ENCODE measurements at regions not wholly inside any gene's neighbourhood (a gene's known extent, or its start where the extent isn't known, plus 50 kb on each side); places are given as distances from the start of the nearest gene placed in this dataset.

GRCh38 chr6:3900744-3901336, 51.7 kb downstream of the FAM50B start:
- Histone ChIP-seq H3K36me3 (no peaks in the 10 kb centered on the region), H3K27ac (no peak overlapping the region), H3K4me1 (peaks cover 0 to 8% (median 3%) of the 10 kb centered on the region in 9 donors), H3K4me3 (no peak overlapping the region), H3K9me3 (no peaks in the 10 kb centered on the region), H3K27me3 (no peaks in the 10 kb centered on the region)
- DNase-seq (no peak), ATAC-seq (no peak)
- TF ChIP-seq, protein P1, sequence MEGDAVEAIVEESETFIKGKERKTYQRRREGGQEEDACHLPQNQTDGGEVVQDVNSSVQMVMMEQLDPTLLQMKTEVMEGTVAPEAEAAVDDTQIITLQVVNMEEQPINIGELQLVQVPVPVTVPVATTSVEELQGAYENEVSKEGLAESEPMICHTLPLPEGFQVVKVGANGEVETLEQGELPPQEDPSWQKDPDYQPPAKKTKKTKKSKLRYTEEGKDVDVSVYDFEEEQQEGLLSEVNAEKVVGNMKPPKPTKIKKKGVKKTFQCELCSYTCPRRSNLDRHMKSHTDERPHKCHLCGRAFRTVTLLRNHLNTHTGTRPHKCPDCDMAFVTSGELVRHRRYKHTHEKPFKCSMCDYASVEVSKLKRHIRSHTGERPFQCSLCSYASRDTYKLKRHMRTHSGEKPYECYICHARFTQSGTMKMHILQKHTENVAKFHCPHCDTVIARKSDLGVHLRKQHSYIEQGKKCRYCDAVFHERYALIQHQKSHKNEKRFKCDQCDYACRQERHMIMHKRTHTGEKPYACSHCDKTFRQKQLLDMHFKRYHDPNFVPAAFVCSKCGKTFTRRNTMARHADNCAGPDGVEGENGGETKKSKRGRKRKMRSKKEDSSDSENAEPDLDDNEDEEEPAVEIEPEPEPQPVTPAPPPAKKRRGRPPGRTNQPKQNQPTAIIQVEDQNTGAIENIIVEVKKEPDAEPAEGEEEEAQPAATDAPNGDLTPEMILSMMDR (IDR thresholded peaks at IDR 0.05), result no peak
- intact Hi-C loops (cut with DNase I), result no loop called here
- WGBS, 2 donors, result 87 to 88% methylated on average over 6 of the region's 6 CpGs

DNA sequence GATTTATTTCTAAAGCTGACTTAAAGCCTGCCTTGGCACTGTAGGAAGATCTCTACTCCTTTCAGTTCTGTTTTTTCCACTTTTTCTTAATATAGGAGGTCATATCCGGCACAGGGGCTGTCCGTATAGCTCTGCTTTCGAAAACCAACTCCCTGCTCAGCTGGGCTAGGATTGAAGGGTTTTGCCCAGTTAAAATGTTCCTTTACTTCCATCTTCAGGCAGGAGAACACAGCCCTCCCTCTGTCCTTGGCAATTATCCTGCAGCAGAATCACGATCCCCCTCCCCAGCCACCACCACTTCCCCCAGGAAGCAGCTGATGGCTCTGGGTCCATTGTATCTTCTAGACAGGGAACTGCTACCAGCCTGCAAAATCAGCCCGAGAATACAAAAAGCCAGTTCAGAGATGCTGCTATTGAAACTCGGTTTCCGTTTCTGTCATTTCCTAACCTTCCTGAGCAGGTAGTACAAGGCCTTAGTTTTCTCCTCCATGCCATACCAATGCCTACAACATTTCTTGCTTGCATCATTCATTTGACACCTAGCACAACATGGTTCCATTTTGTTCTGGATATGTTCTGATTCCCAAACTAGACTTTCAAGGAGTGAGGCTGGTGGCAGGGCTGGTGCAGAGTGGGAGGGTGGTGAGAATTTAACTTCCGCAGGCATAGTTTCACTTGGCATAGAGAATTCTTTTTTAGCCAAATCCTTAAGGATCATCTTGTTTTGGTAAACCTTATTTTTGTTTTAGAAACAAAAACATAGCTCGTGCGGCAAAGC, 53.9 kb downstream of the FAM50B start:
- TF ChIP-seq, protein P1 (IDR thresholded peaks at IDR 0.05), result no peak
- Histone ChIP-seq H3K4me1 (peaks cover 0 to 16% (median 10%) of the 10 kb centered on the region in 9 donors), H3K36me3 (no peaks in the 10 kb centered on the region), H3K27ac (peak overlapping the region in 2 of 10 donors; percentile 6 to 34), H3K9me3 (no peaks in the 10 kb centered on the region), H3K27me3 (no peaks in the 10 kb centered on the region), H3K4me3 (peak overlapping the region in 1 of 10 donors; percentile 17)
- peak in 5 of 8 donors; percentile 14 to 42 (median 31) for ATAC-seq
- DNase-seq, result no peak
- WGBS, 2 donors, result 68 to 78% methylated on average over 10 of the region's 10 CpGs
- intact Hi-C loops (cut with DNase I), result no loop called here

DNA sequence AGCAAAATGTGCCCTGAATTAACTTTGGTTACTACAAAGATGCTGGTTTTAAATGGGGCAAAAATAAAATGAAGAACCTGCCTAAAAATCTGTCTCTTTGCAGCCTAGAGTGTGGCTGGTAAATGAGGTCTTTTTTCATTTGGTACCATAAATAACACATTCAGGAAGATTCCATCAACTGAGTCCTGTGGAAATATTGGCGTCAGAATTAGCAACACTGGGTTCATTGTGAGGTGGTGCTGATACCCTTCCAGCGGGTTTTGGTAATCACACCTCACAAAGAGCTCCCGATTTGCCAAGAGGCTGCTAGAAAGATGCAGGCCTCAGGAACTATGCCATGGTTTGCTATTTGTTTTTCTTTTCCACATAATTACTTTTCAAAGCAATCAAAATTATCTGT, 55.3 kb downstream of the FAM50B start:
- Histone ChIP-seq H3K36me3 (no peaks in the 10 kb centered on the region), H3K4me1 (peaks cover 0 to 16% (median 10%) of the 10 kb centered on the region in 9 donors), H3K9me3 (no peaks in the 10 kb centered on the region), H3K4me3 (no peak overlapping the region), H3K27ac (peak overlapping the region in 1 of 10 donors; percentile 21), H3K27me3 (no peaks in the 10 kb centered on the region)
- ATAC-seq, result no peak
- DNase-seq, result no peak
- WGBS, 2 donors, result 57 to 68% methylated on average over 3 of the region's 3 CpGs
- intact Hi-C loops (cut with DNase I), result no loop called here
- TF ChIP-seq, protein P1 (IDR thresholded peaks at IDR 0.05), result no peak

DNA sequence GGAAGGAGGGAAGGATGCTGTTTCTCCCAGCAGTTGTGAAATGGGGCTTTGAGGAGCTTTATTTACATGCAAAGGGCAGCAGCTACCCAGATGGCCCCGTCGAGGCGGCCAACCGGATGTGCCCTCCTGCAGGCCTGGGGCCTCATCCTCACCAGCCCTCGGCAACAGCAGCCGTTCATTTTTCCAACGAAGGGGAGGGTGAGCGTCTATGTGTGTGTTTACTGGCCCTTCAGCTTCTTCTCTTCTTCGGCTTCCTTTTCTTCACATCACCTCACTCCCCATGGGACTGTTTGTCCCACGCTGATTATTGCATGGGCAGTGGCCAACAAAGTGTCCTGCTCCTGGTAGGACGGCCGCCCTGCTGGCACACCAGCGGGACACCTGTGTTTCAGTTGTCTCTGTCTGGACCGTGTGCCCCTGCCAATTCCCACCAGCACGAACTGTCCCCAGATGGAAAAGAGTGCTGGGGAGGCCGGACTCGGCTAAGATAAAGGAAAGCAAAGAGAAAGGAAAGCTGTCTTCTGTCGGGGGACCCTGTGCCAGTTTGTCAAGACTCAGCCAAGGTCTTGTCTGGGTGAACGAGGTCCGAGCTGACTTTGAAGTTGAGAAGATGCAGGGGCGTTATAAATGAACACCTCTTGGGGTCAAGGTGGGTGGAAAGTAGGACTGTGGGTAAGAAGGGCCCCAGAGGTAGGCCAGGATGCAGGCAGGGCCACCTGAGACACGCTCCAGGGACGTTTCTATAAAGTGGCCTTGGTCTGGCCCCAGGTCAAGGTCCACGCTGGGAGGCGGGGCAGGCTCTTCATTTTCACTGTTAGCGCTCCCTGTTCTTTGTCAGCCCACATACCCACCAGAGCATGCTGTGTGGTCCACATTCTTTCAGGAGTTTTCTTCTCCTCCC, 57.0 kb downstream of the FAM50B start:
- H3K4me3 ChIP-seq, result no peak overlapping the region
- H3K27ac ChIP-seq, result peak overlapping the region in 5 of 10 donors; percentile 17 to 66 (median 39)
- H3K4me1 ChIP-seq, result peaks cover 1 to 27% (median 21%) of the 10 kb centered on the region in 9 donors
- DNase-seq (peak in 1 of 2 donors; percentile 52), ATAC-seq (peak in 6 of 8 donors; percentile 32 to 93 (median 64))
- H3K36me3 ChIP-seq, result no peaks in the 10 kb centered on the region
- H3K27me3 ChIP-seq, result no peaks in the 10 kb centered on the region
- intact Hi-C loops (cut with DNase I), result no loop called here
- H3K9me3 ChIP-seq, result no peaks in the 10 kb centered on the region
- TF ChIP-seq, protein P1 (IDR thresholded peaks at IDR 0.05), result no peak
- 43 to 51% methylated on average over 26 of the region's 26 CpGs for WGBS, 2 donors

All from heart right ventricle (tissue), 16 donors.